Breast epithelium (tissue), 3 donors: ENCODE measurements at regions not wholly inside any gene's neighbourhood (a gene's known extent, or its start where the extent isn't known, plus 50 kb on each side); places are given as distances from the start of the nearest gene placed in this dataset.

Source experiments
- POLR2A ChIP-seq: fragments of 450-650 bp; IDR thresholded peaks from one replicate; pipeline ENCODE4 v1.6.1; 2016; ENCODE audit warnings: antibody characterized with exemption, mild to moderate bottlenecking, moderate library complexity
- TF ChIP-seq, protein P1 (sequence below), 3 donors: fragments of 450-650 bp; IDR thresholded peaks; one replicate each; pipeline ENCODE4 v1.5.1; 2016 to 2017; ENCODE audit warnings: antibody characterized with exemption in 3 of 3, mild to moderate bottlenecking in 3 of 3, moderate library complexity in 3 of 3

DNA sequence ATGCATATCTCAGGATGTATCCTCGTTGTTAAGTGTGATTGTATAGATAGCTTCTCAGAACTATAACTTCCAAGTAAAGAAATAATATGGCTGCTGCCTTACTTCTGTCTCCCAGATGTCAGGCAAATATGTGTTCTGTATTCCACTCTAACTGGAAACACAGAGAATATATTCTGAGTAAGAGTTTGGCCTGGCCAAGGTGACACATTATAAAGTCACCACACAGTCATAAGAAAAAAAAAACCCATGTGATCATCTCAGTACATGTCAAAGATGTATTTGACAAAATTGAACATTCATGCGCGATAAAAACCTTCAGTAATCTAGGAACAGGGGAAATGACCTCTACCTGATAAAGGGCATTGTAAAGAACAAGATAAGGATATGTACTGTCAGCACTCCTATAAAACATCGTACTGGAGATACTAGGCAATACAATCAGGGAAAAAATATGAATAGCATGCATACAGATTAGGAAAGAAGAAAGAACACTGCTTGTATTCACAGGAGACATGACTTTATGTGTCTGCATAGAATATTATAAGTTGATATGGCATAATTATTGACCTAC, 207.1 kb downstream of the ZNF330 start:
- TF ChIP-seq, protein P1, sequence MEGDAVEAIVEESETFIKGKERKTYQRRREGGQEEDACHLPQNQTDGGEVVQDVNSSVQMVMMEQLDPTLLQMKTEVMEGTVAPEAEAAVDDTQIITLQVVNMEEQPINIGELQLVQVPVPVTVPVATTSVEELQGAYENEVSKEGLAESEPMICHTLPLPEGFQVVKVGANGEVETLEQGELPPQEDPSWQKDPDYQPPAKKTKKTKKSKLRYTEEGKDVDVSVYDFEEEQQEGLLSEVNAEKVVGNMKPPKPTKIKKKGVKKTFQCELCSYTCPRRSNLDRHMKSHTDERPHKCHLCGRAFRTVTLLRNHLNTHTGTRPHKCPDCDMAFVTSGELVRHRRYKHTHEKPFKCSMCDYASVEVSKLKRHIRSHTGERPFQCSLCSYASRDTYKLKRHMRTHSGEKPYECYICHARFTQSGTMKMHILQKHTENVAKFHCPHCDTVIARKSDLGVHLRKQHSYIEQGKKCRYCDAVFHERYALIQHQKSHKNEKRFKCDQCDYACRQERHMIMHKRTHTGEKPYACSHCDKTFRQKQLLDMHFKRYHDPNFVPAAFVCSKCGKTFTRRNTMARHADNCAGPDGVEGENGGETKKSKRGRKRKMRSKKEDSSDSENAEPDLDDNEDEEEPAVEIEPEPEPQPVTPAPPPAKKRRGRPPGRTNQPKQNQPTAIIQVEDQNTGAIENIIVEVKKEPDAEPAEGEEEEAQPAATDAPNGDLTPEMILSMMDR (IDR thresholded peaks at IDR 0.05) = no peak
- TF ChIP-seq POLR2A = no peak
